ENCODE measurements at regions not wholly inside any gene's neighbourhood (a gene's known extent, or its start where the extent isn't known, plus 50 kb on each side); places are given as distances from the start of the nearest gene placed in this dataset.

DNA sequence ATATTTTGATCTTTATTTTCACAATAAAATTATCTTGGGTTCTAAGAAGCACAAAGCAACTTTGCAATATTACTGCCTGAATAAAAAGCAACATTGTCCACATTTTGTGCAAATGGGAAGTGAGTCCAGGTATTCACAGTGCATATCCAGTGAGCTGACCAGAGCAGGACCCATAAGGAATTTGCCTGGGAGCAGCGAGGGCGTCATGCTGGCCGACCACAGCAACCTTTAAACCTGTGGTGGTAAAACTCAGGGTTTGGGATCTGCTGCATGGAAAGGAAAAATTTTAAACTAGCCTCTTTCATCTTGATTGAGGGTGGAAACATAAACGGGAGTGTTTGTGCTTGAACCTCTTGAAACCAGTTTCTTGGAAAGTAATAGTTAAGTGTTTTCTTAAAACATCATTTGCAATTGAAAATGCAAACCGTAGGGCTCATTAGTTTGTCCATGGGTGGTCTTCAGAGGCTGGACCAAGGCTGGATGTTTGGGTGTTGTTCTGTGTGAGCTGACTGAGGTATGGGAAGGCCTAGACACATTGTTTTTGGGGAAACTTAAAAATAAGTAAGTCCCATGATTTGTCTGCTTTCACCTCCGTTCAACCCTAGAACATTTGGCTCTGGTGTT, 85.0 kb upstream of the ANKH start:
- TF ChIP-seq, protein P1, sequence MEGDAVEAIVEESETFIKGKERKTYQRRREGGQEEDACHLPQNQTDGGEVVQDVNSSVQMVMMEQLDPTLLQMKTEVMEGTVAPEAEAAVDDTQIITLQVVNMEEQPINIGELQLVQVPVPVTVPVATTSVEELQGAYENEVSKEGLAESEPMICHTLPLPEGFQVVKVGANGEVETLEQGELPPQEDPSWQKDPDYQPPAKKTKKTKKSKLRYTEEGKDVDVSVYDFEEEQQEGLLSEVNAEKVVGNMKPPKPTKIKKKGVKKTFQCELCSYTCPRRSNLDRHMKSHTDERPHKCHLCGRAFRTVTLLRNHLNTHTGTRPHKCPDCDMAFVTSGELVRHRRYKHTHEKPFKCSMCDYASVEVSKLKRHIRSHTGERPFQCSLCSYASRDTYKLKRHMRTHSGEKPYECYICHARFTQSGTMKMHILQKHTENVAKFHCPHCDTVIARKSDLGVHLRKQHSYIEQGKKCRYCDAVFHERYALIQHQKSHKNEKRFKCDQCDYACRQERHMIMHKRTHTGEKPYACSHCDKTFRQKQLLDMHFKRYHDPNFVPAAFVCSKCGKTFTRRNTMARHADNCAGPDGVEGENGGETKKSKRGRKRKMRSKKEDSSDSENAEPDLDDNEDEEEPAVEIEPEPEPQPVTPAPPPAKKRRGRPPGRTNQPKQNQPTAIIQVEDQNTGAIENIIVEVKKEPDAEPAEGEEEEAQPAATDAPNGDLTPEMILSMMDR (IDR thresholded peaks at IDR 0.05), result no peak
- TF ChIP-seq POLR2A (IDR thresholded peaks at IDR 0.05), result no peak

Data from uterus (tissue), 2 donors.